Right lobe of liver (tissue), 4 donors: ENCODE measurements at regions not wholly inside any gene's neighbourhood (a gene's known extent, or its start where the extent isn't known, plus 50 kb on each side); places are given as distances from the start of the nearest gene placed in this dataset.

Experiments used
- CTCF ChIP-seq, 4 donors: fragments of 200-600 bp in 3 of 4; fragments of 450-650 bp in 1 of 4; IDR thresholded peaks; one replicate each; pipeline versions ENCODE4 v1.5.1 to v1.8.0; 2016 to 2022; ENCODE audit warnings: antibody characterized with exemption in 4 of 4, mild to moderate bottlenecking in 2 of 4
- POLR2A ChIP-seq: fragments of 450-650 bp; IDR thresholded peaks from one replicate; pipeline ENCODE4 v1.6.1; 2017; ENCODE audit warnings: antibody characterized with exemption, mild to moderate bottlenecking
- donor health status: DM: no; HTN: no; CAD: no.
- donor health status: DM: no; HTN: no; CAD: no.
- donor health status: DM: no; HTN: yes; CAD: no.

GRCh38 chr22:34437140-34437539 lies 516.9 kb upstream of the LARGE1 start:
- TF ChIP-seq CTCF (IDR thresholded peaks at IDR 0.05), result no peak
- no peak for TF ChIP-seq POLR2A
